Left ventricle myocardium inferior (tissue), 1 donor: ENCODE measurements at regions not wholly inside any gene's neighbourhood (a gene's known extent, or its start where the extent isn't known, plus 50 kb on each side); places are given as distances from the start of the nearest gene placed in this dataset.

Experiments
- DNase-seq: peaks from one replicate; pipeline ENCODE4 v3.0.0-alpha.2; 2020
- H3K27ac ChIP-seq: fragments of 200-600 bp; replicated peaks from 2 replicates; pipeline ENCODE4 v1.8.0; 2021
- H3K27me3 ChIP-seq: fragments of 200-600 bp; 2 replicates; pipeline ENCODE4 v1.8.0; 2021; ENCODE audit warnings: low read depth
- H3K36me3 ChIP-seq: fragments of 200-600 bp; 2 replicates; pipeline ENCODE4 v1.8.0; 2021
- H3K4me1 ChIP-seq: fragments of 200-600 bp; 2 replicates; pipeline ENCODE4 v1.8.0; 2021
- H3K4me3 ChIP-seq: fragments of 200-600 bp; 2 replicates; pipeline ENCODE4 v1.8.0; 2021; ENCODE audit warnings: mild to moderate bottlenecking, moderate library complexity
- H3K9me3 ChIP-seq: fragments of 200-600 bp; replicated peaks from 2 replicates; pipeline ENCODE4 v1.8.0; 2021
- intact Hi-C: fragments of 100-400 bp; cut with micrococcal nuclease; formaldehyde crosslinking; loops from one replicate; pipeline ENCODE4 v1.11.0; 2022
- TF ChIP-seq, protein P1 (sequence below): fragments of 200-600 bp; IDR thresholded peaks from 2 replicates; pipeline ENCODE4 v1.8.0; 2021; ENCODE audit warnings: antibody characterized with exemption, mild to moderate bottlenecking, borderline replicate concordance
- donor health status: DM: no; HTN: yes; CAD: no; lungs with severe emphysema.

- Histone ChIP-seq H3K36me3 (no peaks in the 10 kb centered on the region), H3K4me3 (peak overlapping the region; percentile 64), H3K27ac (peak overlapping the region; percentile 81), H3K9me3 (peaks cover 5% of the 10 kb centered on the region), H3K27me3 (peaks cover 12% of the 10 kb centered on the region), H3K4me1 (peaks cover 14% of the 10 kb centered on the region)
- no peak for DNase-seq
- intact Hi-C loops: no loop called here
- TF ChIP-seq, protein P1, sequence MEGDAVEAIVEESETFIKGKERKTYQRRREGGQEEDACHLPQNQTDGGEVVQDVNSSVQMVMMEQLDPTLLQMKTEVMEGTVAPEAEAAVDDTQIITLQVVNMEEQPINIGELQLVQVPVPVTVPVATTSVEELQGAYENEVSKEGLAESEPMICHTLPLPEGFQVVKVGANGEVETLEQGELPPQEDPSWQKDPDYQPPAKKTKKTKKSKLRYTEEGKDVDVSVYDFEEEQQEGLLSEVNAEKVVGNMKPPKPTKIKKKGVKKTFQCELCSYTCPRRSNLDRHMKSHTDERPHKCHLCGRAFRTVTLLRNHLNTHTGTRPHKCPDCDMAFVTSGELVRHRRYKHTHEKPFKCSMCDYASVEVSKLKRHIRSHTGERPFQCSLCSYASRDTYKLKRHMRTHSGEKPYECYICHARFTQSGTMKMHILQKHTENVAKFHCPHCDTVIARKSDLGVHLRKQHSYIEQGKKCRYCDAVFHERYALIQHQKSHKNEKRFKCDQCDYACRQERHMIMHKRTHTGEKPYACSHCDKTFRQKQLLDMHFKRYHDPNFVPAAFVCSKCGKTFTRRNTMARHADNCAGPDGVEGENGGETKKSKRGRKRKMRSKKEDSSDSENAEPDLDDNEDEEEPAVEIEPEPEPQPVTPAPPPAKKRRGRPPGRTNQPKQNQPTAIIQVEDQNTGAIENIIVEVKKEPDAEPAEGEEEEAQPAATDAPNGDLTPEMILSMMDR: no peak
Observed at GRCh38 chr1:88462096-88462487, 222.0 kb upstream of the PKN2 start.

DNA sequence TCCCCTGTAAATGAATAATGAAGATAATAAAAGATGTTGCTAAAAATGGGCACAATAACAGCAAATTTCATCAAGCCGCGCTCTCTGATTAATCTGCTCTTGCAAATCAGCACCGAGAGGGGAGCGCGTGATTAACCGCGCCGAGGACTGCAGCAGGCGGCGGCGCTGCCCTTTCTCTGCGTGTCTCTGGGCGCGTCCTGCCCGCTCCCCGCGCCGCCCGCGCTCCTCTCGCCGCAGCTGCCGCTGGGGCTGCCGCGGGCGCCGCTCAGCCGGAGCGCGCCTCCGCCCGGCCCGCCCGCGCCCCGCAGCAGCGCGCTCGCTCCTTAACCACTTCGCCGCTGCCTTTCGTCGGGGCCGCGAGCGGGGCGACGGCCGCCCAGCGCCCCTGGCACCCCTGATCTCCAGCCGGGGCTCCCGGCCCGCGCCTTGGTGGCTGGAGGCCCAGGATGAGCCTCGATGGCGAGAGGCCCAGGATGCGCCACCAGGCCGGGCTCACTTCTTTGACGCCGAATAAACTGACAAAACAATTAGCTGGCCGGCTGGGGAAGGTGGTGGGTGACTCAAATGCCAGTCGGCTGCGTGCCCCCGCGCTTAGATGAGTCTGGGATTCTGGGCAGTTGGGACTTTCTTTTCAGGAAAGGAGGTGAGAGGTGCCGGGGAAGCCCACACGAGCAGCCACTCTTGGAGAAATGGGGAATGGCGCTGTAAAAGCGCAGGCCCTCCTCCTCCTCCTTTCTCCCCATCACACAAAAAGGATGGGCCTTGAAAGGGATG lies 221.4 kb upstream of the PKN2 start:
- intact Hi-C loops: no loop called here
- peaks cover 14% of the 10 kb centered on the region for H3K4me1 ChIP-seq
- peaks cover 12% of the 10 kb centered on the region for H3K27me3 ChIP-seq
- DNase-seq: peak; percentile 38
- H3K36me3 ChIP-seq: no peaks in the 10 kb centered on the region
- peaks cover 10% of the 10 kb centered on the region for H3K9me3 ChIP-seq
- TF ChIP-seq, protein P1: no peak
- peak overlapping the region; percentile 64 for H3K4me3 ChIP-seq
- H3K27ac ChIP-seq: peak overlapping the region; percentile 81

GRCh38 chr1:88463401-88463985 lies 220.6 kb upstream of the PKN2 start:
- Histone ChIP-seq H3K9me3 (peaks cover 11% of the 10 kb centered on the region), H3K36me3 (no peaks in the 10 kb centered on the region), H3K27ac (peak overlapping the region; percentile 81), H3K27me3 (peaks cover 12% of the 10 kb centered on the region), H3K4me3 (peak overlapping the region; percentile 64), H3K4me1 (peaks cover 14% of the 10 kb centered on the region)
- intact Hi-C loops: no loop called here
- no peak for DNase-seq
- TF ChIP-seq, protein P1: no peak

- Histone ChIP-seq H3K27ac (no peak overlapping the region), H3K9me3 (peaks cover 11% of the 10 kb centered on the region), H3K27me3 (peaks cover 9% of the 10 kb centered on the region), H3K4me1 (peaks cover 14% of the 10 kb centered on the region), H3K4me3 (no peak overlapping the region), H3K36me3 (no peaks in the 10 kb centered on the region)
- no peak for DNase-seq
- TF ChIP-seq, protein P1: no peak
- intact Hi-C loops: no loop called here
Observed at GRCh38 chr1:88466011-88466410, 218.1 kb upstream of the PKN2 start.

DNA sequence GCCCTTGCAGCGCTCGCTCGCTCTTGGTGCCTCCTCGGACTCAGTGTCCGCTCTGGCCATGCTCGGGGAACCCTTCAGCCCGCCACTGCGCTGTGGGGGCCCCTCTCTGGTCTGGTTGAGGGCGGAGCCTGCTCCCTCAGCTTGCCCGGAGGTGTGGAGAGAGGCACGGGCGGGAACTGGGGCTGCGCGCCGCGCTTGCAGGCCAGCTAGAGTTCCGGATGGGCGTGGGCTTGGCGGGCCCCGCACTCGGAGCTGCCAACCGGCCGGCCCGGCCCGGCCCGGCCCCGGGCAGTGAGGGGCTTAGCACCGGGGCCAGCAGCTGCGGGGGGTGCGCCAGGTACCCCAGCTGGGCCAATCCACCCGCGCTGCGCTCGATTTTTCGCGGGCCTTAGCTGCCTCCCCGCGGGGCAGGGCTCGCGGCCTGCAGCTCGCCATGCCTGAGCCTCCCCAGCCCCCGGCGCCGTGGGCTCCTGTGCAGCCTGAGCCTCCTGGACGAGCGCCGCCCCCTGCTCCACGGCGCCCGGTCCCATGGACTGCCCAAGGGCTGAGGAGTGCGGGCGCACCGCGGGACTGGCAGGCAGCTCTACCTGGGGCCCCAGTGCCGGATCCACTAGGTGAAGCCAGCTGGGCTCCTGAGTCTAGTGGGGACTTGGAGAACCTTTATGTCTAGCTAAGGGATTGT lies 217.0 kb upstream of the PKN2 start:
- intact Hi-C loops: no loop called here

More for the DNA sequence above, 217.0 kb upstream of the PKN2 start:
- no peak for DNase-seq
- peaks cover 11% of the 10 kb centered on the region for H3K9me3 ChIP-seq
- H3K36me3 ChIP-seq: no peaks in the 10 kb centered on the region
- no peak overlapping the region for H3K4me3 ChIP-seq
- peaks cover 8% of the 10 kb centered on the region for H3K27me3 ChIP-seq
- TF ChIP-seq, protein P1: no peak
- H3K27ac ChIP-seq: no peak overlapping the region
- peaks cover 18% of the 10 kb centered on the region for H3K4me1 ChIP-seq
